WTC11 (cell line): ENCODE measurements at regions not wholly inside any gene's neighbourhood (a gene's known extent, or its start where the extent isn't known, plus 50 kb on each side); places are given as distances from the start of the nearest gene placed in this dataset.

Source experiments
- ATAC-seq: fragments of 200-7000 bp; cut with Tn5 transposase; 2 replicates; pipeline ENCODE4 v1.10.0; 2021; ENCODE audit warnings: mild to moderate bottlenecking, moderate library complexity
- CTCF ChIA-PET: fragments of 300-600 bp; sonication (Branson Sonifier 250); formaldehyde crosslinking; loops from one replicate; lab custom pipeline; 2021; ENCODE audit warnings: antibody characterized with exemption; lab: Charles Lee
- POLR2A ChIA-PET: fragments of 350-600 bp; sonication (Branson Sonifier 250); formaldehyde crosslinking; loops from one replicate; lab custom pipeline; 2021; ENCODE audit warnings: antibody characterized with exemption; lab: Charles Lee
- DNase-seq: peaks from one replicate; pipeline ENCODE4 v3.0.0; 2021; ENCODE audit warnings: low spot score
- H3K27ac Mint-ChIP-seq: 2 replicates; pipeline ENCODE4 v1.8.0; 2021; ENCODE audit warnings: mixed read lengths
- H3K27me3 Mint-ChIP-seq: 2 replicates; pipeline ENCODE4 v1.8.0; 2021; ENCODE audit warnings: low read depth, mild to moderate bottlenecking, moderate library complexity, mixed read lengths
- H3K36me3 Mint-ChIP-seq: 2 replicates; pipeline ENCODE4 v1.8.0; 2021; ENCODE audit warnings: mixed read lengths
- H3K4me1 Mint-ChIP-seq: 2 replicates; pipeline ENCODE4 v1.8.0; 2022; ENCODE audit warnings: mixed read lengths
- H3K4me3 Mint-ChIP-seq: 2 replicates; pipeline ENCODE4 v1.8.0; 2021; ENCODE audit warnings: mild to moderate bottlenecking, moderate library complexity, mixed read lengths
- H3K9me3 Mint-ChIP-seq: 2 replicates; pipeline ENCODE4 v1.8.0; 2021; ENCODE audit warnings: mixed read lengths
- ATF2 ChIP-seq: sonication (generic); formaldehyde crosslinking; IDR thresholded peaks from 2 replicates; pipeline ENCODE4 v1.8.1; 2022; ENCODE audit warnings: low read depth, missing genetic modification reagents, borderline replicate concordance
- ATF3 ChIP-seq: sonication (generic); formaldehyde crosslinking; conservative IDR thresholded peaks from 2 replicates; pipeline ENCODE4 v1.8.1; 2022; ENCODE audit warnings: mild to moderate bottlenecking, missing genetic modification reagents
- CBFB ChIP-seq: sonication (generic); formaldehyde crosslinking; IDR thresholded peaks from 2 replicates; pipeline ENCODE4 v1.8.1; 2022; ENCODE audit warnings: mild to moderate bottlenecking, low read depth, missing genetic modification reagents
- CREM ChIP-seq: sonication (generic); formaldehyde crosslinking; IDR thresholded peaks from 2 replicates; pipeline ENCODE4 v1.8.1; 2022; ENCODE audit warnings: mild to moderate bottlenecking, missing genetic modification reagents, moderate library complexity
- ELF4 ChIP-seq: sonication (generic); formaldehyde crosslinking; IDR thresholded peaks from 2 replicates; pipeline ENCODE4 v1.8.1; 2022; ENCODE audit warnings: low read depth, mild to moderate bottlenecking, moderate library complexity, missing genetic modification reagents
- JAZF1 ChIP-seq: fragments of 250-450 bp; sonication (Bioruptor Pico); IDR thresholded peaks from 2 replicates; pipeline ENCODE4 v1.9.0; 2021; ENCODE audit warnings: moderate library complexity, mild to moderate bottlenecking, inconsistent platforms
- MYBL2 ChIP-seq: sonication (generic); formaldehyde crosslinking; IDR thresholded peaks from 2 replicates; pipeline ENCODE4 v1.8.1; 2023; ENCODE audit warnings: mild to moderate bottlenecking, moderate library complexity, missing genetic modification reagents
- SMAD4 ChIP-seq: sonication (generic); formaldehyde crosslinking; IDR thresholded peaks from 2 replicates; pipeline ENCODE4 v1.8.0; 2022; ENCODE audit warnings: mild to moderate bottlenecking, missing genetic modification reagents
- SOX15 ChIP-seq: fragments of 250-450 bp; sonication (Bioruptor Pico); IDR thresholded peaks from 2 replicates; pipeline ENCODE4 v1.9.0; 2021; ENCODE audit warnings: mild to moderate bottlenecking
- SP1 ChIP-seq: sonication (generic); formaldehyde crosslinking; conservative IDR thresholded peaks from 2 replicates; pipeline ENCODE4 v1.8.1; 2022; ENCODE audit warnings: missing genetic modification reagents
- TCF7 ChIP-seq: sonication (generic); formaldehyde crosslinking; IDR thresholded peaks from 2 replicates; pipeline ENCODE4 v1.8.0; 2022; ENCODE audit warnings: mild to moderate bottlenecking, low read depth, missing genetic modification reagents, moderate library complexity
- TEAD4 ChIP-seq: sonication (generic); formaldehyde crosslinking; IDR thresholded peaks from 2 replicates; pipeline ENCODE4 v1.8.0; 2022; ENCODE audit warnings: mild to moderate bottlenecking, missing genetic modification reagents
- ZNF138 ChIP-seq: sonication (generic); formaldehyde crosslinking; conservative IDR thresholded peaks from 2 replicates; pipeline ENCODE4 v1.8.1; 2022; ENCODE audit warnings: mild to moderate bottlenecking, moderate library complexity, missing genetic modification reagents
- ZNF219 ChIP-seq: sonication (generic); formaldehyde crosslinking; IDR thresholded peaks from 2 replicates; pipeline ENCODE4 v1.8.0; 2023; ENCODE audit warnings: missing genetic modification reagents, mild to moderate bottlenecking, borderline replicate concordance
- ZNF263 ChIP-seq: sonication (generic); formaldehyde crosslinking; IDR thresholded peaks from 2 replicates; pipeline ENCODE4 v1.8.1; 2022; ENCODE audit warnings: low read depth, mild to moderate bottlenecking, moderate library complexity, missing genetic modification reagents
- ZNF416 ChIP-seq: fragments of 250-450 bp; sonication (Bioruptor Pico); IDR thresholded peaks from 2 replicates; pipeline ENCODE4 v1.9.0; 2021; ENCODE audit warnings: mild to moderate bottlenecking, inconsistent platforms
- ZSCAN18 ChIP-seq: fragments of 250-450 bp; sonication (Bioruptor Pico); IDR thresholded peaks from 2 replicates; pipeline ENCODE4 v2.1.2; 2022; ENCODE audit warnings: mild to moderate bottlenecking, moderate library complexity
- TF ChIP-seq, protein P1 (sequence below): fragments of 250-450 bp; sonication (Bioruptor Pico); IDR thresholded peaks from 2 replicates; pipeline ENCODE4 v1.8.0; 2021; ENCODE audit warnings: mild to moderate bottlenecking
- TF ChIP-seq, protein P2 (sequence below): sonication (generic); formaldehyde crosslinking; IDR thresholded peaks from 2 replicates; pipeline ENCODE4 v1.8.0; 2023; ENCODE audit warnings: missing genetic modification reagents
- TF ChIP-seq, protein P3 (sequence below): sonication (generic); formaldehyde crosslinking; IDR thresholded peaks from 2 replicates; pipeline ENCODE4 v1.8.0; 2022; ENCODE audit warnings: mild to moderate bottlenecking, missing genetic modification reagents
- TF ChIP-seq, protein P4 (sequence below): sonication (generic); formaldehyde crosslinking; IDR thresholded peaks from 2 replicates; pipeline ENCODE4 v1.8.1; 2023; ENCODE audit warnings: mild to moderate bottlenecking, missing genetic modification reagents
- TF ChIP-seq, protein P5 (sequence below): sonication (generic); formaldehyde crosslinking; IDR thresholded peaks from 2 replicates; pipeline ENCODE4 v1.8.1; 2023; ENCODE audit warnings: mild to moderate bottlenecking, missing genetic modification reagents, moderate library complexity

- TF ChIP-seq MYBL2 (CRISPR knock-in tag) = no peak
- TF ChIP-seq, all 79 proteins: peak for 0
Measured at GRCh38 chr6:6892744-6893583, 214.8 kb upstream of the RREB1 start (continued).

- H3K27me3 Mint-ChIP-seq = no peaks in the 10 kb centered on the region
- CTCF ChIA-PET = interaction anchor here (1.0 to 1.1 kb wide), 2 partner anchors 169 to 197 kb away, joined by 3 read pairs; no protein-coding TSS in a partner anchor
- H3K9me3 Mint-ChIP-seq = peaks cover 4% of the 10 kb centered on the region
- ATAC-seq = no peak
- H3K4me3 Mint-ChIP-seq = no peak overlapping the region
- POLR2A ChIA-PET = no interaction called here
- H3K4me1 Mint-ChIP-seq = peaks cover 18% of the 10 kb centered on the region
- no peaks in the 10 kb centered on the region for H3K36me3 Mint-ChIP-seq
- H3K27ac Mint-ChIP-seq = no peak overlapping the region
- TF ChIP-seq CREM (CRISPR knock-in tag) (no peak), ELF4 (CRISPR knock-in tag) (no peak), SP1 (CRISPR knock-in tag) (no peak), ATF3 (CRISPR knock-in tag) (no peak), SMAD4 (CRISPR knock-in tag) (no peak), TCF7 (CRISPR knock-in tag) (no peak), SOX15 (CRISPR knock-in tag) (no peak), ZNF138 (no peak), ZNF416 (no peak), ZSCAN18 (CRISPR knock-in tag) (no peak), ZNF263 (CRISPR knock-in tag) (no peak), JAZF1 (CRISPR knock-in tag) (no peak)
- TF ChIP-seq, protein P1, sequence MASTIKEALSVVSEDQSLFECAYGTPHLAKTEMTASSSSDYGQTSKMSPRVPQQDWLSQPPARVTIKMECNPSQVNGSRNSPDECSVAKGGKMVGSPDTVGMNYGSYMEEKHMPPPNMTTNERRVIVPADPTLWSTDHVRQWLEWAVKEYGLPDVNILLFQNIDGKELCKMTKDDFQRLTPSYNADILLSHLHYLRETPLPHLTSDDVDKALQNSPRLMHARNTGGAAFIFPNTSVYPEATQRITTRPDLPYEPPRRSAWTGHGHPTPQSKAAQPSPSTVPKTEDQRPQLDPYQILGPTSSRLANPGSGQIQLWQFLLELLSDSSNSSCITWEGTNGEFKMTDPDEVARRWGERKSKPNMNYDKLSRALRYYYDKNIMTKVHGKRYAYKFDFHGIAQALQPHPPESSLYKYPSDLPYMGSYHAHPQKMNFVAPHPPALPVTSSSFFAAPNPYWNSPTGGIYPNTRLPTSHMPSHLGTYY (CRISPR knock-in tag) = no peak
- TF ChIP-seq, protein P2, sequence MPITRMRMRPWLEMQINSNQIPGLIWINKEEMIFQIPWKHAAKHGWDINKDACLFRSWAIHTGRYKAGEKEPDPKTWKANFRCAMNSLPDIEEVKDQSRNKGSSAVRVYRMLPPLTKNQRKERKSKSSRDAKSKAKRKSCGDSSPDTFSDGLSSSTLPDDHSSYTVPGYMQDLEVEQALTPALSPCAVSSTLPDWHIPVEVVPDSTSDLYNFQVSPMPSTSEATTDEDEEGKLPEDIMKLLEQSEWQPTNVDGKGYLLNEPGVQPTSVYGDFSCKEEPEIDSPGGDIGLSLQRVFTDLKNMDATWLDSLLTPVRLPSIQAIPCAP (CRISPR knock-in tag) = no peak
- TF ChIP-seq, protein P3, sequence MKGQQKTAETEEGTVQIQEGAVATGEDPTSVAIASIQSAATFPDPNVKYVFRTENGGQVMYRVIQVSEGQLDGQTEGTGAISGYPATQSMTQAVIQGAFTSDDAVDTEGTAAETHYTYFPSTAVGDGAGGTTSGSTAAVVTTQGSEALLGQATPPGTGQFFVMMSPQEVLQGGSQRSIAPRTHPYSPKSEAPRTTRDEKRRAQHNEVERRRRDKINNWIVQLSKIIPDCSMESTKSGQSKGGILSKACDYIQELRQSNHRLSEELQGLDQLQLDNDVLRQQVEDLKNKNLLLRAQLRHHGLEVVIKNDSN (CRISPR knock-in tag) = no peak
- no peak for DNase-seq
Measured at GRCh38 chr6:6893701-6894100, 214.1 kb upstream of the RREB1 start.

GRCh38 chr6:6895929-6896328 lies 211.8 kb upstream of the RREB1 start:
- DNase-seq = no peak
- no peak for ATAC-seq
- no peak overlapping the region for H3K27ac Mint-ChIP-seq
- H3K36me3 Mint-ChIP-seq = no peaks in the 10 kb centered on the region
- ChIA-PET POLR2A (no interaction called here), CTCF (no interaction called here)
- no peak overlapping the region for H3K4me3 Mint-ChIP-seq
- H3K9me3 Mint-ChIP-seq = peaks cover 4% of the 10 kb centered on the region
- no peaks in the 10 kb centered on the region for H3K27me3 Mint-ChIP-seq
- peaks cover 18% of the 10 kb centered on the region for H3K4me1 Mint-ChIP-seq
- TF ChIP-seq TEAD4 (CRISPR knock-in tag) (no peak), ELF4 (CRISPR knock-in tag) (no peak), ATF2 (CRISPR knock-in tag) (no peak), CBFB (CRISPR knock-in tag) (no peak), ZNF219 (CRISPR knock-in tag) (no peak)
- TF ChIP-seq, protein P4, sequence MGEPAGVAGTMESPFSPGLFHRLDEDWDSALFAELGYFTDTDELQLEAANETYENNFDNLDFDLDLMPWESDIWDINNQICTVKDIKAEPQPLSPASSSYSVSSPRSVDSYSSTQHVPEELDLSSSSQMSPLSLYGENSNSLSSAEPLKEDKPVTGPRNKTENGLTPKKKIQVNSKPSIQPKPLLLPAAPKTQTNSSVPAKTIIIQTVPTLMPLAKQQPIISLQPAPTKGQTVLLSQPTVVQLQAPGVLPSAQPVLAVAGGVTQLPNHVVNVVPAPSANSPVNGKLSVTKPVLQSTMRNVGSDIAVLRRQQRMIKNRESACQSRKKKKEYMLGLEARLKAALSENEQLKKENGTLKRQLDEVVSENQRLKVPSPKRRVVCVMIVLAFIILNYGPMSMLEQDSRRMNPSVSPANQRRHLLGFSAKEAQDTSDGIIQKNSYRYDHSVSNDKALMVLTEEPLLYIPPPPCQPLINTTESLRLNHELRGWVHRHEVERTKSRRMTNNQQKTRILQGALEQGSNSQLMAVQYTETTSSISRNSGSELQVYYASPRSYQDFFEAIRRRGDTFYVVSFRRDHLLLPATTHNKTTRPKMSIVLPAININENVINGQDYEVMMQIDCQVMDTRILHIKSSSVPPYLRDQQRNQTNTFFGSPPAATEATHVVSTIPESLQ = no peak
- TF ChIP-seq, protein P5, sequence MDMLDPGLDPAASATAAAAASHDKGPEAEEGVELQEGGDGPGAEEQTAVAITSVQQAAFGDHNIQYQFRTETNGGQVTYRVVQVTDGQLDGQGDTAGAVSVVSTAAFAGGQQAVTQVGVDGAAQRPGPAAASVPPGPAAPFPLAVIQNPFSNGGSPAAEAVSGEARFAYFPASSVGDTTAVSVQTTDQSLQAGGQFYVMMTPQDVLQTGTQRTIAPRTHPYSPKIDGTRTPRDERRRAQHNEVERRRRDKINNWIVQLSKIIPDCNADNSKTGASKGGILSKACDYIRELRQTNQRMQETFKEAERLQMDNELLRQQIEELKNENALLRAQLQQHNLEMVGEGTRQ (CRISPR knock-in tag) = no peak
